Osteoblast (primary cell): ENCODE measurements at regions not wholly inside any gene's neighbourhood (a gene's known extent, or its start where the extent isn't known, plus 50 kb on each side); places are given as distances from the start of the nearest gene placed in this dataset.
A peak's percentile ranks its signal among the peaks of the same experiment; 100 is the strongest.

Experiments
- DNase-seq: peaks from one replicate; pipeline ENCODE4 v3.0.0; 2011; ENCODE audit warnings: low spot score, mixed read lengths; ENCODE audit not compliant: insufficient read length; ENCODE audit errors: missing footprints
- H2AFZ ChIP-seq: 2 replicates; pipeline ENCODE4 v1.6.0; 2011; ENCODE audit warnings: mild to moderate bottlenecking, low read length
- H3K27ac ChIP-seq: 2 replicates; pipeline ENCODE4 v1.5.1; 2011; ENCODE audit warnings: mild to moderate bottlenecking, low read depth, low read length, moderate library complexity
- H3K27me3 ChIP-seq: 2 replicates; pipeline ENCODE4 v1.6.0; 2012; ENCODE audit warnings: mild to moderate bottlenecking, control low read depth, inconsistent platforms, low read length, moderate library complexity; ENCODE audit not compliant: insufficient read depth
- H3K36me3 ChIP-seq: 2 replicates; pipeline ENCODE4 v1.5.1; 2011; ENCODE audit warnings: mild to moderate bottlenecking, low read length, control low read depth, moderate library complexity; ENCODE audit not compliant: insufficient read depth
- H3K4me1 ChIP-seq: 2 replicates; pipeline ENCODE4 v1.5.1; 2011; ENCODE audit warnings: mild to moderate bottlenecking, low read length, control low read depth, moderate library complexity; ENCODE audit not compliant: insufficient read depth
- H3K4me2 ChIP-seq: 2 replicates; pipeline ENCODE4 v1.6.0; 2011; ENCODE audit warnings: mild to moderate bottlenecking, low read length; ENCODE audit not compliant: insufficient read depth
- H3K4me3 ChIP-seq: fragments of 200-600 bp; sonication (generic); 3 replicates; pipeline ENCODE4 v1.5.1; 2012; ENCODE audit warnings: mild to moderate bottlenecking, low read length, inconsistent platforms; ENCODE audit not compliant: insufficient read depth
- H3K79me2 ChIP-seq: 2 replicates; pipeline ENCODE4 v1.6.0; 2012; ENCODE audit warnings: mild to moderate bottlenecking, low read length, control low read depth, inconsistent platforms; ENCODE audit not compliant: insufficient read depth
- H3K9me3 ChIP-seq: 2 replicates; pipeline ENCODE4 v1.5.1; 2011; ENCODE audit warnings: low read depth, low read length, control low read depth
- H4K20me1 ChIP-seq: 2 replicates; pipeline ENCODE4 v1.6.0; 2012; ENCODE audit warnings: mild to moderate bottlenecking, low read length, control low read depth; ENCODE audit not compliant: insufficient read depth
- CTCF ChIP-seq: IDR thresholded peaks from 2 replicates; pipeline ENCODE4 v1.5.1; 2011; ENCODE audit warnings: mild to moderate bottlenecking, low read depth, low read length, moderate library complexity; ENCODE audit errors: extremely low read depth

GRCh38 chr5:101590384-101590783 lies 687.3 kb upstream of the ST8SIA4 start:
- Histone ChIP-seq H2AFZ (no peak overlapping the region), H3K36me3 (no peaks in the 10 kb centered on the region), H3K9me3 (no peaks in the 10 kb centered on the region), H3K27me3 (no peaks in the 10 kb centered on the region), H3K79me2 (no peaks in the 10 kb centered on the region), H3K4me3 (no peak overlapping the region), H4K20me1 (no peaks in the 10 kb centered on the region), H3K4me1 (no peaks in the 10 kb centered on the region), H3K27ac (no peak overlapping the region), H3K4me2 (no peak overlapping the region)
- peak; percentile 48 for DNase-seq
- peak; percentile 31 for TF ChIP-seq CTCF

GRCh38 chr5:101585366-101585765 lies 682.3 kb upstream of the ST8SIA4 start:
- no peaks in the 10 kb centered on the region for H3K27me3 ChIP-seq
- no peak overlapping the region for H3K27ac ChIP-seq
- DNase-seq = no peak
- no peak overlapping the region for H3K4me2 ChIP-seq
- no peak overlapping the region for H3K4me3 ChIP-seq
- H3K79me2 ChIP-seq = no peaks in the 10 kb centered on the region
- H3K4me1 ChIP-seq = no peaks in the 10 kb centered on the region
- H2AFZ ChIP-seq = no peak overlapping the region
- no peaks in the 10 kb centered on the region for H3K36me3 ChIP-seq
- no peaks in the 10 kb centered on the region for H3K9me3 ChIP-seq
- no peaks in the 10 kb centered on the region for H4K20me1 ChIP-seq
- no peak for TF ChIP-seq CTCF

- no peak overlapping the region for H3K27ac ChIP-seq
- no peak overlapping the region for H2AFZ ChIP-seq
- no peak for DNase-seq
- H3K79me2 ChIP-seq = no peaks in the 10 kb centered on the region
- H3K4me3 ChIP-seq = no peak overlapping the region
- no peaks in the 10 kb centered on the region for H4K20me1 ChIP-seq
- no peaks in the 10 kb centered on the region for H3K27me3 ChIP-seq
- H3K9me3 ChIP-seq = no peaks in the 10 kb centered on the region
- H3K36me3 ChIP-seq = no peaks in the 10 kb centered on the region
- H3K4me2 ChIP-seq = no peak overlapping the region
- no peaks in the 10 kb centered on the region for H3K4me1 ChIP-seq
- TF ChIP-seq CTCF = no peak
Measured at GRCh38 chr5:101580591-101580990, 677.5 kb upstream of the ST8SIA4 start.

GRCh38 chr5:101574017-101574416 lies 670.9 kb upstream of the ST8SIA4 start:
- DNase-seq = no peak
- Histone ChIP-seq H3K27ac (no peak overlapping the region), H3K79me2 (no peaks in the 10 kb centered on the region), H3K4me3 (no peak overlapping the region), H3K36me3 (no peaks in the 10 kb centered on the region), H4K20me1 (no peaks in the 10 kb centered on the region), H3K9me3 (no peaks in the 10 kb centered on the region), H3K4me2 (no peak overlapping the region), H2AFZ (no peak overlapping the region), H3K27me3 (no peaks in the 10 kb centered on the region), H3K4me1 (no peaks in the 10 kb centered on the region)
- TF ChIP-seq CTCF = no peak
